ENCODE measurements at regions not wholly inside any gene's neighbourhood (a gene's known extent, or its start where the extent isn't known, plus 50 kb on each side); places are given as distances from the start of the nearest gene placed in this dataset.

DNA sequence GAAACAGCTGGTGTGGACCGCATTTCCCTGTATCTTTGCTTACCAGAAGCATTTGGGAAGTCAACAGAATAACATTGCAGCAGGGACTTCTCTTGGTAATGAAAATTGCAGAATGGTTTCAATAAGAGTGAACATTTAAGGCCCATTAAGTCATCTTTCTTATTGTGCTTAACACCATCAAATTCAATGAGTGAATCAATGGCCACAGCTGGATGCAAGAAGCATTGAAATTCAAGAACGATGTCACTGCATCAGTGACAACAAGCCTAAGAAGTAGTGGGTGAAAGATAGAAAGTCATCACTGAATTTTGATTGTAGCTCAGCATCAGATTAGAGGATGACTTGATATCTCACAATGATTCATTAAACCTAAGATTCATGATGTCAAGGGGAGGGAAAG, 93.9 kb upstream of the GPM6A start:
- TF ChIP-seq, protein P1, sequence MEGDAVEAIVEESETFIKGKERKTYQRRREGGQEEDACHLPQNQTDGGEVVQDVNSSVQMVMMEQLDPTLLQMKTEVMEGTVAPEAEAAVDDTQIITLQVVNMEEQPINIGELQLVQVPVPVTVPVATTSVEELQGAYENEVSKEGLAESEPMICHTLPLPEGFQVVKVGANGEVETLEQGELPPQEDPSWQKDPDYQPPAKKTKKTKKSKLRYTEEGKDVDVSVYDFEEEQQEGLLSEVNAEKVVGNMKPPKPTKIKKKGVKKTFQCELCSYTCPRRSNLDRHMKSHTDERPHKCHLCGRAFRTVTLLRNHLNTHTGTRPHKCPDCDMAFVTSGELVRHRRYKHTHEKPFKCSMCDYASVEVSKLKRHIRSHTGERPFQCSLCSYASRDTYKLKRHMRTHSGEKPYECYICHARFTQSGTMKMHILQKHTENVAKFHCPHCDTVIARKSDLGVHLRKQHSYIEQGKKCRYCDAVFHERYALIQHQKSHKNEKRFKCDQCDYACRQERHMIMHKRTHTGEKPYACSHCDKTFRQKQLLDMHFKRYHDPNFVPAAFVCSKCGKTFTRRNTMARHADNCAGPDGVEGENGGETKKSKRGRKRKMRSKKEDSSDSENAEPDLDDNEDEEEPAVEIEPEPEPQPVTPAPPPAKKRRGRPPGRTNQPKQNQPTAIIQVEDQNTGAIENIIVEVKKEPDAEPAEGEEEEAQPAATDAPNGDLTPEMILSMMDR (IDR thresholded peaks at IDR 0.05): no peak
- TF ChIP-seq POLR2A (IDR thresholded peaks at IDR 0.05): no peak
